IMR-90 (cell line): ENCODE measurements at regions not wholly inside any gene's neighbourhood (a gene's known extent, or its start where the extent isn't known, plus 50 kb on each side); places are given as distances from the start of the nearest gene placed in this dataset.

ENCODE experiments used
- ATAC-seq: fragments of 200-7000 bp; cut with Tn5 transposase; 2 replicates; pipeline ENCODE4 v1.9.1; 2020; ENCODE audit warnings: low read depth, mild to moderate bottlenecking, moderate library complexity
- BruUV-seq: library from RNA; stranded (reverse); fragments of 400-500 nt; replicated peaks from 2 replicates; lab custom pipeline; 2021; lab: Mats Ljungman, UMichigan
- CTCF ChIA-PET: fragments of 300-600 bp; formaldehyde crosslinking; extraction: SDS; loops from one replicate; lab custom pipeline; 2021; ENCODE audit warnings: antibody characterized with exemption; lab: Yijun Ruan, JAX
- POLR2A ChIA-PET: fragments of 300-600 bp; sonication (Branson Sonifier 250); formaldehyde crosslinking; loops from one replicate; lab custom pipeline; 2022; ENCODE audit warnings: antibody characterized with exemption; ENCODE audit not compliant: unreplicated experiment; lab: Charles Lee
- DNase-seq: peaks from one replicate; pipeline ENCODE4 v3.0.0; 2013
- H2AFZ ChIP-seq: replicated peaks from 2 replicates; pipeline ENCODE3; 2013; ENCODE audit warnings: low read length, mild to moderate bottlenecking; ENCODE audit not compliant: poor library complexity
- H2AK5ac ChIP-seq: 2 replicates; pipeline ENCODE4 v1.6.1; 2013; ENCODE audit warnings: low read depth, low read length, inconsistent platforms
- H2AK9ac ChIP-seq: replicated peaks from 2 replicates; pipeline ENCODE3; 2013; ENCODE audit warnings: mild to moderate bottlenecking, low read depth, low read length, moderate library complexity; ENCODE audit not compliant: poor library complexity
- H2BK120ac ChIP-seq: 2 replicates; pipeline ENCODE4 v1.6.1; 2013; ENCODE audit warnings: low read depth, low read length, inconsistent platforms
- H2BK15ac ChIP-seq: 3 replicates; pipeline ENCODE4 v1.6.1; 2013; ENCODE audit warnings: low read depth, low read length, inconsistent platforms
- H2BK20ac ChIP-seq: 2 replicates; pipeline ENCODE4 v1.6.1; 2013; ENCODE audit warnings: low read depth, mild to moderate bottlenecking, inconsistent platforms, low read length, moderate library complexity
- H2BK5ac ChIP-seq: 2 replicates; pipeline ENCODE4 v1.6.1; 2013; ENCODE audit warnings: mild to moderate bottlenecking, low read depth, low read length, inconsistent platforms; ENCODE audit not compliant: poor library complexity, severe bottlenecking
- H3K14ac ChIP-seq: replicated peaks from 2 replicates; pipeline ENCODE4 v1.6.1; 2013; ENCODE audit warnings: low read depth, low read length, inconsistent platforms
- H3K18ac ChIP-seq: 2 replicates; pipeline ENCODE4 v1.6.1; 2013; ENCODE audit warnings: low read depth, low read length, control low read depth
- H3K23ac ChIP-seq: 2 replicates; pipeline ENCODE4 v1.6.1; 2013; ENCODE audit warnings: low read depth, low read length, inconsistent platforms
- H3K27ac ChIP-seq: 2 replicates; pipeline ENCODE4 v1.5.1; 2013; ENCODE audit warnings: mild to moderate bottlenecking, control low read depth, low read length; ENCODE audit not compliant: insufficient read depth
- H3K27me3 ChIP-seq: 2 replicates; pipeline ENCODE4 v1.6.1; 2013; ENCODE audit warnings: low read length; ENCODE audit not compliant: control insufficient read depth, insufficient read depth
- H3K36me3 ChIP-seq: 2 replicates; pipeline ENCODE4 v1.6.1; 2013; ENCODE audit warnings: low read length, mixed read lengths; ENCODE audit not compliant: control insufficient read depth, insufficient read depth
- H3K4ac ChIP-seq: 2 replicates; pipeline ENCODE4 v1.6.1; 2013; ENCODE audit warnings: low read depth, low read length, inconsistent platforms
- H3K4me1 ChIP-seq: 2 replicates; pipeline ENCODE4 v1.6.1; 2013; ENCODE audit warnings: low read length, mixed read lengths; ENCODE audit not compliant: control insufficient read depth, insufficient read depth
- H3K4me2 ChIP-seq: 2 replicates; pipeline ENCODE4 v1.6.1; 2013; ENCODE audit warnings: low read depth, mild to moderate bottlenecking, control low read depth, low read length, moderate library complexity
- H3K4me3 ChIP-seq: 2 replicates; pipeline ENCODE4 v1.5.1; 2013; ENCODE audit warnings: low read depth, mild to moderate bottlenecking, control low read depth, low read length, moderate library complexity; ENCODE audit not compliant: insufficient read depth
- H3K56ac ChIP-seq: 2 replicates; pipeline ENCODE4 v1.6.1; 2013; ENCODE audit warnings: low read length, inconsistent platforms; ENCODE audit not compliant: insufficient read depth; ENCODE audit errors: extremely low read depth
- H3K79me1 ChIP-seq, 2 experiments: 2 replicates each; pipeline ENCODE4 v1.6.1; 2013; ENCODE audit warnings: low read length in 2 of 2, inconsistent platforms in 1 of 2, low read depth in 1 of 2
- H3K9ac ChIP-seq: 2 replicates; pipeline ENCODE4 v1.6.1; 2013; ENCODE audit warnings: low read depth, low read length, control low read depth
- H3K9me1 ChIP-seq: 2 replicates; pipeline ENCODE4 v1.6.1; 2013; ENCODE audit warnings: low read length, inconsistent platforms; ENCODE audit not compliant: insufficient read depth
- H3K9me3 ChIP-seq: 2 replicates; pipeline ENCODE4 v1.6.1; 2013; ENCODE audit warnings: low read length; ENCODE audit not compliant: control insufficient read depth, insufficient read depth
- H4K20me1 ChIP-seq: 2 replicates; pipeline ENCODE4 v1.6.1; 2013; ENCODE audit warnings: low read length, inconsistent platforms; ENCODE audit not compliant: insufficient read depth
- H4K5ac ChIP-seq: 2 replicates; pipeline ENCODE4 v1.6.1; 2013; ENCODE audit warnings: mild to moderate bottlenecking, low read depth, low read length, control low read depth
- H4K8ac ChIP-seq, 2 experiments: 2 replicates each; pipeline ENCODE4 v1.6.1; 2013; ENCODE audit warnings: low read depth in 2 of 2, low read length in 2 of 2, control low read depth in 1 of 2, inconsistent platforms in 1 of 2
- H4K91ac ChIP-seq: 2 replicates; pipeline ENCODE4 v1.6.1; 2013; ENCODE audit warnings: low read depth, low read length, inconsistent platforms; ENCODE audit not compliant: insufficient read depth
- BHLHE40 ChIP-seq: fragments of 150-350 bp; IDR thresholded peaks from 2 replicates; pipeline ENCODE4 v1.6.1; 2016; ENCODE audit warnings: mild to moderate bottlenecking, low read depth, low read length
- CEBPB ChIP-seq: IDR thresholded peaks from 2 replicates; pipeline ENCODE4 v1.6.1; 2012; ENCODE audit warnings: low read depth, low read length, improper control_type of control experiment
- CHD1 ChIP-seq: IDR thresholded peaks from 2 replicates; pipeline ENCODE4 v1.6.1; 2012; ENCODE audit warnings: low read depth, low read length, improper control_type of control experiment
- MAFK ChIP-seq: IDR thresholded peaks from 2 replicates; pipeline ENCODE4 v1.6.1; 2012; ENCODE audit warnings: low read depth, low read length, improper control_type of control experiment
- MXI1 ChIP-seq: IDR thresholded peaks from 2 replicates; pipeline ENCODE4 v1.6.1; 2012; ENCODE audit warnings: low read depth, mild to moderate bottlenecking, low read length, moderate library complexity, borderline replicate concordance
- NFE2L2 ChIP-seq: fragments of 150-350 bp; IDR thresholded peaks from 2 replicates; pipeline ENCODE4 v1.6.1; 2016; ENCODE audit warnings: low read depth, mild to moderate bottlenecking, low read length
- POLR2A ChIP-seq: IDR thresholded peaks from 2 replicates; pipeline ENCODE4 v1.6.1; 2012; ENCODE audit warnings: mild to moderate bottlenecking, low read depth, low read length
- RCOR1 ChIP-seq: IDR thresholded peaks from 2 replicates; pipeline ENCODE4 v1.6.1; 2012; ENCODE audit warnings: mild to moderate bottlenecking, low read length, improper control_type of control experiment; ENCODE audit not compliant: insufficient replicate concordance
- RFX5 ChIP-seq: IDR thresholded peaks from 2 replicates; pipeline ENCODE4 v1.8.0; 2012; ENCODE audit warnings: low read depth, mild to moderate bottlenecking, low read length, moderate library complexity
- USF2 ChIP-seq: fragments of 150-350 bp; IDR thresholded peaks from 2 replicates; pipeline ENCODE4 v1.6.1; 2017; ENCODE audit warnings: mild to moderate bottlenecking, antibody characterized with exemption, low read length, low read depth
- WGBS, 2 experiments: methylation state at CpG; one replicate each; pipeline versions ENCODE4 v1.1.5 to v1.1.7; 2013; ENCODE audit warnings: missing lambda C conversion rate in 2 of 2; ENCODE audit not compliant: insufficient read length in 1 of 2; ENCODE audit errors: extremely low coverage in 2 of 2; 5-methylcytosine and 5-hydroxymethylcytosine counted together
- dilution Hi-C: fragments of 300-500 bp; cut with HindIII; formaldehyde crosslinking; loops from one replicate; pipeline ENCODE4 v1.14.3; 2018; ENCODE audit warnings: low sequenced_read_pairs; ENCODE audit not compliant: unreplicated experiment
- in situ Hi-C: fragments of 300-500 bp; cut with MboI; formaldehyde crosslinking; loops from 3 replicates; pipeline ENCODE4 v1.14.3; 2019; ENCODE audit warnings: low sequenced_read_pairs, inconsistent platforms, mixed read lengths
- intact Hi-C: fragments of 100-400 bp; cut with micrococcal nuclease; formaldehyde crosslinking; loops from 2 replicates; pipeline ENCODE4 v1.10.0; 2022

- no peak overlapping the region for H2AK5ac ChIP-seq
- H3K4me3 ChIP-seq, result no peak overlapping the region
- DNase-seq (no peak), ATAC-seq (no peak)
- no peak overlapping the region for H3K9ac ChIP-seq
- no peak overlapping the region for H3K14ac ChIP-seq
- no peak overlapping the region for H2AK9ac ChIP-seq
- no peaks in the 10 kb centered on the region for H3K9me1 ChIP-seq
- H2BK120ac ChIP-seq, result no peak overlapping the region
- no peak overlapping the region for H4K8ac ChIP-seq
- H4K91ac ChIP-seq, result no peak overlapping the region
- dilution Hi-C loops, result no loop called here
- no CpG with 5 or more reads among the region's 3 CpGs for WGBS, 2 experiments
- no peak overlapping the region for H2BK5ac ChIP-seq
- no peak overlapping the region for H2AFZ ChIP-seq
- BruUV-seq, result no TSS peak
- TF ChIP-seq CEBPB (no peak), RCOR1 (no peak), NFE2L2 (no peak), CHD1 (no peak), POLR2A (no peak), MAFK (no peak), MXI1 (no peak), BHLHE40 (no peak), RFX5 (no peak), USF2 (no peak)
- no peaks in the 10 kb centered on the region for H3K36me3 ChIP-seq
- H3K4ac ChIP-seq, result no peak overlapping the region
- no peak overlapping the region for H3K18ac ChIP-seq
- H3K27ac ChIP-seq, result no peak overlapping the region
- H3K23ac ChIP-seq, result no peak overlapping the region
- no peak overlapping the region for H2BK15ac ChIP-seq
- H3K79me1 ChIP-seq, result no peaks in the 10 kb centered on the region
- no peak overlapping the region for H4K5ac ChIP-seq
- POLR2A ChIA-PET, result no interaction called here
- H3K4me1 ChIP-seq, result no peaks in the 10 kb centered on the region
- H3K27me3 ChIP-seq, result no peaks in the 10 kb centered on the region
- CTCF ChIA-PET, result no interaction called here
- no peak overlapping the region for H3K4me2 ChIP-seq
- H2BK20ac ChIP-seq, result no peak overlapping the region
- no peaks in the 10 kb centered on the region for H4K20me1 ChIP-seq
- in situ Hi-C loops, result no loop called here
- H3K56ac ChIP-seq, result no peak overlapping the region
- H3K9me3 ChIP-seq, result peaks cover 4% of the 10 kb centered on the region; the same call in 1 of the 2 replicates
- intact Hi-C loops, result no loop called here
Measured at GRCh38 chr1:166017395-166017794, 149.4 kb downstream of the FAM78B start.
